GM23338 (cell line): ENCODE measurements at regions not wholly inside any gene's neighbourhood (a gene's known extent, or its start where the extent isn't known, plus 50 kb on each side); places are given as distances from the start of the nearest gene placed in this dataset.

Source experiments
- ATAC-seq: fragments of 200-7000 bp; cut with Tn5 transposase; 3 replicates; pipeline ENCODE4 v1.9.1; 2020
- DNase-seq: peaks from one replicate; pipeline ENCODE4 v3.0.0-alpha.2; 2015; ENCODE audit warnings: low spot score
- H2AFZ ChIP-seq: fragments of 200-600 bp; sonication (generic); 2 replicates; pipeline ENCODE4 v1.8.0; 2016; ENCODE audit warnings: antibody characterized with exemption, mild to moderate bottlenecking, moderate library complexity
- H3F3A ChIP-seq: fragments of 200-600 bp; sonication (generic); replicated peaks from 2 replicates; pipeline ENCODE4 v1.8.0; 2017; ENCODE audit warnings: antibody characterized with exemption, mixed run types, low read depth
- H3K27ac ChIP-seq: fragments of 200-600 bp; sonication (generic); 2 replicates; pipeline ENCODE4 v1.6.1; 2016; ENCODE audit warnings: low read depth
- H3K27me3 ChIP-seq: fragments of 200-600 bp; sonication (generic); 2 replicates; pipeline ENCODE4 v1.8.0; 2016; ENCODE audit warnings: mild to moderate bottlenecking, mixed run types, moderate library complexity; ENCODE audit not compliant: insufficient read depth
- H3K36me3 ChIP-seq: fragments of 200-600 bp; sonication (generic); 2 replicates; pipeline ENCODE4 v1.8.0; 2016; ENCODE audit warnings: mild to moderate bottlenecking; ENCODE audit not compliant: insufficient read depth
- H3K4me1 ChIP-seq: fragments of 200-600 bp; sonication (generic); 2 replicates; pipeline ENCODE4 v1.8.0; 2016; ENCODE audit warnings: mild to moderate bottlenecking, moderate library complexity; ENCODE audit not compliant: insufficient read depth
- H3K4me2 ChIP-seq: fragments of 200-600 bp; sonication (generic); 2 replicates; pipeline ENCODE4 v1.7.1; 2017; ENCODE audit warnings: mixed run types
- H3K4me3 ChIP-seq: fragments of 200-600 bp; sonication (generic); 2 replicates; pipeline ENCODE4 v1.6.1; 2016; ENCODE audit warnings: mixed run types
- H3K79me2 ChIP-seq: fragments of 200-600 bp; sonication (generic); replicated peaks from 2 replicates; pipeline ENCODE4 v1.8.0; 2017; ENCODE audit warnings: mild to moderate bottlenecking; ENCODE audit not compliant: insufficient read depth
- H3K9me2 ChIP-seq: fragments of 200-600 bp; sonication (generic); 2 replicates; pipeline ENCODE4 v1.8.0; 2017; ENCODE audit not compliant: insufficient read depth
- H4K20me1 ChIP-seq: fragments of 200-600 bp; sonication (generic); replicated peaks from 2 replicates; pipeline ENCODE4 v1.8.0; 2017; ENCODE audit warnings: mild to moderate bottlenecking; ENCODE audit not compliant: insufficient read depth
- H3K27ac Mint-ChIP-seq: 2 replicates; pipeline ENCODE4 v1.8.0; 2020; ENCODE audit warnings: inconsistent platforms, mild to moderate bottlenecking, moderate library complexity, mixed read lengths
- H3K27me3 Mint-ChIP-seq: 3 replicates; pipeline ENCODE4 v1.8.0; 2022; ENCODE audit warnings: low read depth, mild to moderate bottlenecking, moderate library complexity, mixed read lengths, inconsistent platforms; ENCODE audit not compliant: insufficient read depth, poor library complexity
- H3K36me3 Mint-ChIP-seq: 3 replicates; pipeline ENCODE4 v1.8.0; 2021; ENCODE audit warnings: low read depth, mild to moderate bottlenecking, inconsistent platforms, moderate library complexity, mixed read lengths
- H3K4me1 Mint-ChIP-seq: 3 replicates; pipeline ENCODE4 v1.8.0; 2020; ENCODE audit warnings: mild to moderate bottlenecking, inconsistent platforms, mixed read lengths
- H3K4me3 Mint-ChIP-seq: 3 replicates; pipeline ENCODE4 v1.8.0; 2021; ENCODE audit warnings: moderate library complexity, mild to moderate bottlenecking, inconsistent platforms, mixed read lengths
- H3K9me3 Mint-ChIP-seq: 3 replicates; pipeline ENCODE4 v1.8.0; 2020; ENCODE audit warnings: moderate library complexity, mild to moderate bottlenecking, inconsistent platforms, mixed read lengths
- CREB1 ChIP-seq: fragments of 250-450 bp; sonication (Bioruptor Pico); IDR thresholded peaks from 2 replicates; pipeline ENCODE4 v1.5.0; 2020; ENCODE audit warnings: low read depth, mild to moderate bottlenecking, moderate library complexity
- EZH2 ChIP-seq: fragments of 200-600 bp; sonication (generic); IDR thresholded peaks from one replicate; pipeline ENCODE4 v1.8.0; 2017; ENCODE audit warnings: antibody characterized with exemption, mild to moderate bottlenecking, low read depth; ENCODE audit not compliant: unreplicated experiment
- EZH2phosphoT487 ChIP-seq: fragments of 200-600 bp; sonication (generic); IDR thresholded peaks from one replicate; pipeline ENCODE4 v1.8.1; 2018; ENCODE audit warnings: antibody characterized with exemption; ENCODE audit not compliant: unreplicated experiment
- JUNB ChIP-seq: IDR thresholded peaks from one replicate; pipeline ENCODE4 v1.6.1; 2016; ENCODE audit warnings: antibody characterized with exemption; ENCODE audit not compliant: unreplicated experiment
- NANOG ChIP-seq: IDR thresholded peaks from 2 replicates; pipeline ENCODE4 v1.6.1; 2016; ENCODE audit warnings: antibody characterized with exemption, borderline replicate concordance
- POLR2AphosphoS5 ChIP-seq: IDR thresholded peaks from 2 replicates; pipeline ENCODE4 v1.6.1; 2016; ENCODE audit warnings: antibody characterized with exemption, low read depth
- STAT1 ChIP-seq: IDR thresholded peaks from one replicate; pipeline ENCODE4 v1.6.1; 2016; ENCODE audit warnings: antibody characterized with exemption; ENCODE audit not compliant: unreplicated experiment
- ZNF114 ChIP-seq: fragments of 250-450 bp; sonication (Bioruptor Pico); IDR thresholded peaks from 2 replicates; pipeline ENCODE4 v1.5.0; 2020; ENCODE audit warnings: mild to moderate bottlenecking, moderate library complexity
- ZNF331 ChIP-seq: fragments of 250-450 bp; sonication (Bioruptor Pico); IDR thresholded peaks from 2 replicates; pipeline ENCODE4 v1.5.0; 2020; ENCODE audit warnings: low read depth, mild to moderate bottlenecking, moderate library complexity
- TF ChIP-seq, protein P1 (sequence below): IDR thresholded peaks from 2 replicates; pipeline ENCODE4 v1.6.1; 2016; ENCODE audit warnings: antibody characterized with exemption
- TF ChIP-seq, protein P2 (sequence below), 2 experiments: fragments of 200-600 bp in 1 of 2; sonication (generic) in 1 of 2; conservative IDR thresholded peaks; 2 replicates each; pipeline versions ENCODE4 v1.5.1 to v1.6.1; 2016 to 2017; ENCODE audit warnings: antibody characterized with exemption in 2 of 2, low read depth in 2 of 2, mild to moderate bottlenecking in 2 of 2, moderate library complexity in 1 of 2
- TF ChIP-seq, protein P3 (sequence below): IDR thresholded peaks from one replicate; pipeline ENCODE4 v1.6.1; 2018; ENCODE audit warnings: antibody characterized with exemption; ENCODE audit not compliant: unreplicated experiment

- TF ChIP-seq, protein P1, sequence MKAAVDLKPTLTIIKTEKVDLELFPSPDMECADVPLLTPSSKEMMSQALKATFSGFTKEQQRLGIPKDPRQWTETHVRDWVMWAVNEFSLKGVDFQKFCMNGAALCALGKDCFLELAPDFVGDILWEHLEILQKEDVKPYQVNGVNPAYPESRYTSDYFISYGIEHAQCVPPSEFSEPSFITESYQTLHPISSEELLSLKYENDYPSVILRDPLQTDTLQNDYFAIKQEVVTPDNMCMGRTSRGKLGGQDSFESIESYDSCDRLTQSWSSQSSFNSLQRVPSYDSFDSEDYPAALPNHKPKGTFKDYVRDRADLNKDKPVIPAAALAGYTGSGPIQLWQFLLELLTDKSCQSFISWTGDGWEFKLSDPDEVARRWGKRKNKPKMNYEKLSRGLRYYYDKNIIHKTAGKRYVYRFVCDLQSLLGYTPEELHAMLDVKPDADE = no peak
These were observed 362.3 kb downstream of the RNF144A start (continued) for GRCh38 chr2:7279421-7279949.

DNA sequence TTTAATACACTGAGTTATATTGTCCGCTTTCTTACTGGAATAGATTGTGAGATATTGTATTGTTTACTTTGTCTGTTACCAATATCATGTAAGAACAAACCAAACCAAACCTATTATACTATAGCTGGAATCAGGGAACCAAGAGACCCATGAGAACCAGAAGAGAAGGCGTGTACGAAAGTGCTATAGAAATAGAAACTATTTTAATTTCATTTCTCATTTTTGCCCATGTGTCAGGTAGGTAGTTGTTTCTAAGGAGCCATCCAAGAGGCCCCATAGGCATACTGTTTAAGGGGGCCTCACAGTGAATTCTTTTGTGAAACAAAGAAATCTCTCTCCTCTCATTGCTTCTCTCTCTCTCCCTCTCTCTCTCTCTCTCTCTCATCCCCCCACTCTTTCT is 363.6 kb downstream of the RNF144A start:
- TF ChIP-seq CREB1 (CRISPR knock-in tag) = no peak
- no peak for TF ChIP-seq EZH2
- no peak for TF ChIP-seq NANOG
- TF ChIP-seq, protein P2, sequence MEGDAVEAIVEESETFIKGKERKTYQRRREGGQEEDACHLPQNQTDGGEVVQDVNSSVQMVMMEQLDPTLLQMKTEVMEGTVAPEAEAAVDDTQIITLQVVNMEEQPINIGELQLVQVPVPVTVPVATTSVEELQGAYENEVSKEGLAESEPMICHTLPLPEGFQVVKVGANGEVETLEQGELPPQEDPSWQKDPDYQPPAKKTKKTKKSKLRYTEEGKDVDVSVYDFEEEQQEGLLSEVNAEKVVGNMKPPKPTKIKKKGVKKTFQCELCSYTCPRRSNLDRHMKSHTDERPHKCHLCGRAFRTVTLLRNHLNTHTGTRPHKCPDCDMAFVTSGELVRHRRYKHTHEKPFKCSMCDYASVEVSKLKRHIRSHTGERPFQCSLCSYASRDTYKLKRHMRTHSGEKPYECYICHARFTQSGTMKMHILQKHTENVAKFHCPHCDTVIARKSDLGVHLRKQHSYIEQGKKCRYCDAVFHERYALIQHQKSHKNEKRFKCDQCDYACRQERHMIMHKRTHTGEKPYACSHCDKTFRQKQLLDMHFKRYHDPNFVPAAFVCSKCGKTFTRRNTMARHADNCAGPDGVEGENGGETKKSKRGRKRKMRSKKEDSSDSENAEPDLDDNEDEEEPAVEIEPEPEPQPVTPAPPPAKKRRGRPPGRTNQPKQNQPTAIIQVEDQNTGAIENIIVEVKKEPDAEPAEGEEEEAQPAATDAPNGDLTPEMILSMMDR (conservative IDR thresholded peaks at IDR 0.05; ENCODE audit: low read depth in 2 of 2) = no peak
- Mint-ChIP-seq H3K36me3 (no peaks in the 10 kb centered on the region), H3K27ac (no peak overlapping the region), H3K4me1 (peaks cover 26% of the 10 kb centered on the region), H3K9me3 (no peaks in the 10 kb centered on the region), H3K4me3 (no peak overlapping the region), H3K27me3 (peaks cover 3% of the 10 kb centered on the region)
- no peak overlapping the region for H2AFZ ChIP-seq
- H3K9me2 ChIP-seq = peaks cover 18% of the 10 kb centered on the region
- no peaks in the 10 kb centered on the region for H4K20me1 ChIP-seq
- H3K79me2 ChIP-seq = no peaks in the 10 kb centered on the region
- ATAC-seq (no peak), DNase-seq (no peak)
- H3K4me1 ChIP-seq = no peaks in the 10 kb centered on the region
- no peaks in the 10 kb centered on the region for H3K36me3 ChIP-seq
- H3F3A ChIP-seq = no peaks in the 10 kb centered on the region
- H3K4me3 ChIP-seq = no peak overlapping the region
- H3K27ac ChIP-seq = no peak overlapping the region
- H3K27me3 ChIP-seq = no peaks in the 10 kb centered on the region
- H3K4me2 ChIP-seq = no peak overlapping the region

DNA sequence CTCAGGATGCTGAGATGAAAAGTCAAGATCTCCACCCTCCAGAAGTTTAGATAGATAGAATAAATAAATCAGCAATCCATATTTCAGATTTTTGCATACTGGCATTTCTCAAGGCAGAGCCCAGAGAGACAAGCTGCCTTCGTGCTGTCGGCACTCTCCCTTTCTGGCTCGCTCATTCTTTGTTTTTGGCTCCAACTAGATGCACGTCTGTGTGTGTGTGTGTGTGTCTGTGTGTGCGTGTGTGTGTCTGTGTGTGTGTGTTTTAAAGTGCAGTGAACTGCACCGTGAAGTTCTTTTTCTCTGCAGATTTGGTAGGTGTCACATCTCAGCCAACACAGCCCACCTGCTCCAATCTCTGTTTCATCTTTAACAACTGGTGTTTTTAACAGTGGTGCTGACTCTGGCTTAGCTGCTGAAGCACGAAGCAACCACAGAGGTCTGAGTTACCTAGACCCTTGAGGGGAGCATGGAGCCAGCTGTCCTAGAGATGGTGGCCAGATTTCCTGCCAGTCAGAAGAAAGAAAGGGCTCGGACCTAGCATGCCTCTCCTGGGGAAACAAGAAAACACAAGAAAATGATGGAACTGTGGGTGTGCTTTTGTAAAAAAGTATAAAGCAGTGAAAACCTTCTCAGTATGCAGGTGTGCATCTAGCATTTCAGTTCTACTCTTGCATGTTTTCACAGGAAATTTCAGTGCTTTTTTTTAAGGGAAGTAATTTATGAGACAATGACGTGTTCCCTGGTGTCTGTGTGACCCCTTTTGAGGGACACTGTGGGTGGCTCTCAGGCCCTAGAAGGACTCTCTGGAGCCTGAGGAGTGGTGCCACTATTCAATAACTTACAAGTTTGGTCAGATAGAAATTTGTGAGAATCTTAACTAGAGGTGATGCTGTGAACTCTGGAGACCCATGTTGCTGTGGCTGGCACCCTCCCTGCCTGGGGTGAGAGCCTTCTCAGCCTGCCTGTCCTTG is 364.3 kb downstream of the RNF144A start:
- Histone ChIP-seq H3K27me3 (no peaks in the 10 kb centered on the region), H3K79me2 (no peaks in the 10 kb centered on the region), H3F3A (no peaks in the 10 kb centered on the region), H3K36me3 (no peaks in the 10 kb centered on the region), H3K9me2 (peaks cover 18% of the 10 kb centered on the region), H3K27ac (no peak overlapping the region), H2AFZ (no peak overlapping the region), H3K4me3 (no peak overlapping the region), H3K4me2 (no peak overlapping the region), H4K20me1 (no peaks in the 10 kb centered on the region), H3K4me1 (no peaks in the 10 kb centered on the region)
- Mint-ChIP-seq H3K27me3 (peaks cover 3% of the 10 kb centered on the region), H3K36me3 (no peaks in the 10 kb centered on the region), H3K9me3 (no peaks in the 10 kb centered on the region), H3K4me3 (no peak overlapping the region), H3K4me1 (peaks cover 26% of the 10 kb centered on the region), H3K27ac (no peak overlapping the region)
- DNase-seq = no peak
- no peak for ATAC-seq
- TF ChIP-seq NANOG = no peak
- no peak for TF ChIP-seq CREB1 (CRISPR knock-in tag)
- TF ChIP-seq, protein P3, sequence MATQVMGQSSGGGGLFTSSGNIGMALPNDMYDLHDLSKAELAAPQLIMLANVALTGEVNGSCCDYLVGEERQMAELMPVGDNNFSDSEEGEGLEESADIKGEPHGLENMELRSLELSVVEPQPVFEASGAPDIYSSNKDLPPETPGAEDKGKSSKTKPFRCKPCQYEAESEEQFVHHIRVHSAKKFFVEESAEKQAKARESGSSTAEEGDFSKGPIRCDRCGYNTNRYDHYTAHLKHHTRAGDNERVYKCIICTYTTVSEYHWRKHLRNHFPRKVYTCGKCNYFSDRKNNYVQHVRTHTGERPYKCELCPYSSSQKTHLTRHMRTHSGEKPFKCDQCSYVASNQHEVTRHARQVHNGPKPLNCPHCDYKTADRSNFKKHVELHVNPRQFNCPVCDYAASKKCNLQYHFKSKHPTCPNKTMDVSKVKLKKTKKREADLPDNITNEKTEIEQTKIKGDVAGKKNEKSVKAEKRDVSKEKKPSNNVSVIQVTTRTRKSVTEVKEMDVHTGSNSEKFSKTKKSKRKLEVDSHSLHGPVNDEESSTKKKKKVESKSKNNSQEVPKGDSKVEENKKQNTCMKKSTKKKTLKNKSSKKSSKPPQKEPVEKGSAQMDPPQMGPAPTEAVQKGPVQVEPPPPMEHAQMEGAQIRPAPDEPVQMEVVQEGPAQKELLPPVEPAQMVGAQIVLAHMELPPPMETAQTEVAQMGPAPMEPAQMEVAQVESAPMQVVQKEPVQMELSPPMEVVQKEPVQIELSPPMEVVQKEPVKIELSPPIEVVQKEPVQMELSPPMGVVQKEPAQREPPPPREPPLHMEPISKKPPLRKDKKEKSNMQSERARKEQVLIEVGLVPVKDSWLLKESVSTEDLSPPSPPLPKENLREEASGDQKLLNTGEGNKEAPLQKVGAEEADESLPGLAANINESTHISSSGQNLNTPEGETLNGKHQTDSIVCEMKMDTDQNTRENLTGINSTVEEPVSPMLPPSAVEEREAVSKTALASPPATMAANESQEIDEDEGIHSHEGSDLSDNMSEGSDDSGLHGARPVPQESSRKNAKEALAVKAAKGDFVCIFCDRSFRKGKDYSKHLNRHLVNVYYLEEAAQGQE = no peak
- no peak for TF ChIP-seq EZH2phosphoT487
- TF ChIP-seq EZH2 = no peak
- no peak for TF ChIP-seq POLR2AphosphoS5
- no peak for TF ChIP-seq JUNB
- TF ChIP-seq, protein P2 (conservative IDR thresholded peaks at IDR 0.05; ENCODE audit: low read depth in 2 of 2) = no peak
- TF ChIP-seq STAT1 = no peak
- TF ChIP-seq ZNF114 (CRISPR knock-in tag) = no peak
- no peak for TF ChIP-seq ZNF331
